K562 (cell line): ENCODE measurements at regions not wholly inside any gene's neighbourhood (a gene's known extent, or its start where the extent isn't known, plus 50 kb on each side); places are given as distances from the start of the nearest gene placed in this dataset.

Source experiments
- ATAC-seq: fragments of 200-7000 bp; cut with Tn5 transposase; 3 replicates; pipeline ENCODE4 v1.9.1; 2020; ENCODE audit warnings: moderate library complexity
- BruUV-seq: library from RNA; stranded (reverse); fragments of 400-500 nt; replicated peaks from 2 replicates; lab custom pipeline; 2021; lab: Mats Ljungman, UMichigan
- CTCF ChIA-PET: fragments of 300-600 bp; formaldehyde crosslinking; extraction: SDS; loops from one replicate; lab custom pipeline; 2021; ENCODE audit warnings: low intra/inter-chr PET ratio; lab: Yijun Ruan, JAX
- POLR2A ChIA-PET: fragments of 300-600, 350-650 bp; sonication (Branson Sonifier 250); formaldehyde crosslinking; extraction: SDS; loops from one replicate; lab custom pipeline; 2021; ENCODE audit warnings: antibody characterized with exemption, inconsistent platforms; lab: Yijun Ruan, JAX
- DNase-seq, 4 experiments: peaks; one replicate each; pipeline versions ENCODE4 v3.0.0 to v3.0.0-alpha.2; 2011 to 2018; ENCODE audit warnings: low spot score in 3 of 4, mixed read lengths in 3 of 4; ENCODE audit errors: extremely low read depth in 1 of 4
- FAIRE-seq: peaks from 2 replicates; lab custom pipeline; 2011; peaks lifted over from hg19 to GRCh38; lab: Jason Lieb, UNC
- H2AFZ ChIP-seq: 2 replicates; pipeline ENCODE4 v1.6.0; 2011; ENCODE audit warnings: low read depth, low read length, control low read depth, inconsistent platforms
- H3K27ac ChIP-seq: fragments of 200-600 bp; 3 replicates; pipeline ENCODE4 v1.8.0; 2011; ENCODE audit warnings: low read depth, mild to moderate bottlenecking, control low read depth, inconsistent platforms, low read length, moderate library complexity, mixed read lengths; ENCODE audit errors: extremely low read depth
- H3K27me3 ChIP-seq, 2 experiments: fragments of 300-600 bp in 1 of 2; 2 replicates in 1 of 2; 3 replicates in 1 of 2; pipeline versions ENCODE4 v1.6.0 to v1.8.0; 2011; ENCODE audit warnings: inconsistent platforms in 2 of 2, low read length in 2 of 2, mild to moderate bottlenecking in 1 of 2, mixed read lengths in 1 of 2, moderate library complexity in 1 of 2; ENCODE audit not compliant: control insufficient read depth in 2 of 2, insufficient read depth in 2 of 2
- H3K36me3 ChIP-seq: fragments of 300-600 bp; 3 replicates; pipeline ENCODE4 v1.8.0; 2011; ENCODE audit warnings: mild to moderate bottlenecking, low read length, inconsistent platforms; ENCODE audit not compliant: control insufficient read depth, insufficient read depth
- H3K4me1 ChIP-seq, 2 experiments: fragments of 200-600 bp in 1 of 2; replicated peaks in 1 of 2; 2 replicates in 1 of 2; 3 replicates in 1 of 2; pipeline versions ENCODE4 v1.5.1 to v1.8.0; 2011; ENCODE audit warnings: inconsistent platforms in 2 of 2, low read length in 2 of 2, mild to moderate bottlenecking in 1 of 2, mixed read lengths in 1 of 2, moderate library complexity in 1 of 2; ENCODE audit not compliant: control insufficient read depth in 2 of 2, insufficient read depth in 2 of 2
- H3K4me2 ChIP-seq: 2 replicates; pipeline ENCODE4 v1.6.1; 2011; ENCODE audit warnings: low read length, control low read depth, inconsistent platforms, mixed read lengths; ENCODE audit not compliant: insufficient read depth
- H3K4me3 ChIP-seq: fragments of 200-600 bp; sonication (generic), shearing (Covaris generic); 2 replicates; pipeline ENCODE4 v1.5.1; 2016; ENCODE audit warnings: control low read depth, inconsistent platforms
- H3K79me2 ChIP-seq: fragments of 200-600 bp; 3 replicates; pipeline ENCODE4 v1.8.0; 2011; ENCODE audit warnings: low read length, inconsistent platforms; ENCODE audit not compliant: control insufficient read depth, insufficient read depth
- H3K9ac ChIP-seq, 2 experiments: 2 replicates each; pipeline versions ENCODE4 v1.6.0 to v1.6.1; 2011; ENCODE audit warnings: low read depth in 2 of 2, low read length in 2 of 2, control low read depth in 1 of 2, inconsistent platforms in 1 of 2, mild to moderate bottlenecking in 1 of 2, mixed read lengths in 1 of 2; ENCODE audit not compliant: insufficient read depth in 1 of 2
- H3K9me1 ChIP-seq: one replicate; pipeline ENCODE4 v1.6.0; 2011; ENCODE audit warnings: inconsistent platforms, mild to moderate bottlenecking, low read length, moderate library complexity; ENCODE audit not compliant: control insufficient read depth, insufficient read depth
- H3K9me3 ChIP-seq: replicated peaks from 2 replicates; pipeline ENCODE4 v1.5.1; 2011; ENCODE audit warnings: low read depth, low read length, inconsistent platforms; ENCODE audit not compliant: control insufficient read depth, insufficient read depth
- H4K20me1 ChIP-seq: replicated peaks from 2 replicates; pipeline ENCODE4 v1.6.1; 2011; ENCODE audit warnings: low read length, inconsistent platforms, mixed read lengths; ENCODE audit not compliant: control insufficient read depth, insufficient read depth
- ESRRA ChIP-seq: fragments of 450-650 bp; IDR thresholded peaks from 2 replicates; pipeline ENCODE4 v1.6.1; 2014; ENCODE audit warnings: low read depth, mild to moderate bottlenecking, moderate library complexity, borderline replicate concordance
- FOXA1 ChIP-seq: fragments of 450-650 bp; IDR thresholded peaks from 2 replicates; pipeline ENCODE4 v1.6.1; 2016; ENCODE audit warnings: mild to moderate bottlenecking, borderline replicate concordance
- KLF6 ChIP-seq: fragments of 250-450 bp; sonication (Bioruptor Pico); IDR thresholded peaks from 2 replicates; pipeline ENCODE4 v1.4.0; 2020; ENCODE audit warnings: mild to moderate bottlenecking, moderate library complexity, borderline replicate concordance
- MAFF ChIP-seq: IDR thresholded peaks from 2 replicates; pipeline ENCODE4 v1.6.1; 2012; ENCODE audit warnings: low read length, improper control_type of control experiment
- OTX1 ChIP-seq: fragments of 450-650 bp; formaldehyde crosslinking; IDR thresholded peaks from 2 replicates; pipeline ENCODE4 v1.4.0; 2022; ENCODE audit warnings: mild to moderate bottlenecking
- SMARCE1 ChIP-seq: fragments of 450-650 bp; IDR thresholded peaks from 2 replicates; pipeline ENCODE4 v1.7.1; 2016; ENCODE audit warnings: mild to moderate bottlenecking
- SRSF9 ChIP-seq: fragments of 200-400 bp; formaldehyde crosslinking; IDR thresholded peaks from 2 replicates; pipeline ENCODE4 v1.6.1; 2017; ENCODE audit warnings: low read depth, low read length, borderline replicate concordance
- TRIM25 ChIP-seq: fragments of 450-650 bp; IDR thresholded peaks from 2 replicates; pipeline ENCODE4 v1.7.0; 2016; ENCODE audit warnings: borderline replicate concordance
- ZNF324 ChIP-seq: fragments of 250-450 bp; sonication (Bioruptor Pico); IDR thresholded peaks from 2 replicates; pipeline ENCODE4 v1.4.0; 2020; ENCODE audit warnings: mild to moderate bottlenecking
- ZNF592 ChIP-seq: fragments of 450-650 bp; IDR thresholded peaks from 2 replicates; pipeline ENCODE4 v1.6.1; 2017; ENCODE audit warnings: antibody characterized with exemption, mild to moderate bottlenecking
- WGBS: fragments of 100-300 bp; shearing (Covaris generic); methylation state at CpG from one replicate; pipeline ENCODE4 v1.1.6; 2016; ENCODE audit warnings: low coverage, mixed read lengths; ENCODE audit not compliant: insufficient coverage; ENCODE audit errors: missing lambda C conversion rate; 5-methylcytosine and 5-hydroxymethylcytosine counted together
- in situ Hi-C: fragments of 300-500 bp; cut with MboI; formaldehyde crosslinking; loops from 4 replicates; pipeline ENCODE4 v1.15.0; 2018; ENCODE audit warnings: inconsistent platforms, mixed read lengths
- intact Hi-C: fragments of 100-400 bp; cut with micrococcal nuclease; formaldehyde crosslinking; loops from 2 replicates; pipeline ENCODE4 v1.14.2; 2022

- no peaks in the 10 kb centered on the region for H3K79me2 ChIP-seq
- TF ChIP-seq TRIM25: no peak
- TF ChIP-seq, all 486 proteins: peak for 0
- H3K27me3 ChIP-seq: no peaks in the 10 kb centered on the region
- intact Hi-C loops (no loop called here), in situ Hi-C loops (no loop called here)
- no peaks in the 10 kb centered on the region for H4K20me1 ChIP-seq
- BruUV-seq: no TSS peak
- H3K4me2 ChIP-seq: no peak overlapping the region
- POLR2A ChIA-PET: no interaction called here
- FAIRE-seq: no peak
- CTCF ChIA-PET: no interaction called here
- no peaks in the 10 kb centered on the region for H3K9me3 ChIP-seq
- no peak overlapping the region for H3K9ac ChIP-seq
- no peaks in the 10 kb centered on the region for H3K9me1 ChIP-seq
- no peaks in the 10 kb centered on the region for H3K36me3 ChIP-seq
- no peak for ATAC-seq
- DNase-seq: no peak
- no peak overlapping the region for H3K4me3 ChIP-seq
- no peak overlapping the region for H3K27ac ChIP-seq
- H2AFZ ChIP-seq: no peak overlapping the region
- H3K4me1 ChIP-seq: no peaks in the 10 kb centered on the region
These were observed 203.0 kb upstream of the TFAP2D start for GRCh38 chr6:50510361-50510760.

GRCh38 chr6:50520326-50521266, 192.7 kb upstream of the TFAP2D start:
- Histone ChIP-seq H3K9me3 (no peaks in the 10 kb centered on the region), H3K4me2 (no peak overlapping the region), H3K9me1 (no peaks in the 10 kb centered on the region), H3K27ac (no peak overlapping the region), H3K9ac (no peak overlapping the region), H4K20me1 (no peaks in the 10 kb centered on the region), H3K4me1 (no peaks in the 10 kb centered on the region), H3K36me3 (no peaks in the 10 kb centered on the region), H2AFZ (no peak overlapping the region), H3K4me3 (no peak overlapping the region), H3K27me3 (no peaks in the 10 kb centered on the region), H3K79me2 (no peaks in the 10 kb centered on the region)
- FAIRE-seq (no peak), ATAC-seq (no peak), DNase-seq (no peak)
- ChIA-PET CTCF (no interaction called here), POLR2A (no interaction called here)
- in situ Hi-C loops: no loop called here
- intact Hi-C loops: no loop called here
- WGBS: 0% methylated on average over 3 of the region's 3 CpGs
- no TSS peak for BruUV-seq
- TF ChIP-seq ZNF592 (no peak), FOXA1 (no peak), KLF6 (CRISPR knock-in tag) (no peak), ZNF324 (no peak), SRSF9 (no peak), ESRRA (no peak), MAFF (no peak), SMARCE1 (no peak), OTX1 (no peak)
